HG02571 (cell line): ENCODE measurements at regions not wholly inside any gene's neighbourhood (a gene's known extent, or its start where the extent isn't known, plus 50 kb on each side); places are given as distances from the start of the nearest gene placed in this dataset.

Source experiments
- ATAC-seq: cut with Tn5 transposase; IDR thresholded peaks from one replicate; pipeline ENCODE4 v1.9.1; 2021; ENCODE audit warnings: mild to moderate bottlenecking, moderate library complexity; ENCODE audit not compliant: unreplicated experiment

GRCh38 chr21:38938343-38938742 lies 132.6 kb downstream of the ETS2 start:
- no peak for ATAC-seq

GRCh38 chr21:38937844-38938243 lies 132.1 kb downstream of the ETS2 start:
- no peak for ATAC-seq

GRCh38 chr21:38937286-38937790 lies 131.6 kb downstream of the ETS2 start:
- no peak for ATAC-seq

- ATAC-seq, result no peak
These were observed 130.5 kb downstream of the ETS2 start for GRCh38 chr21:38936240-38936639.

- ATAC-seq, result no peak
These were observed 128.0 kb downstream of the ETS2 start for GRCh38 chr21:38933731-38934130.

GRCh38 chr21:38931291-38931690 lies 125.6 kb downstream of the ETS2 start:
- ATAC-seq, result no peak

- ATAC-seq, result no peak
These were observed 125.1 kb downstream of the ETS2 start for GRCh38 chr21:38930853-38931252.

GRCh38 chr21:38930066-38930465 lies 124.3 kb downstream of the ETS2 start:
- no peak for ATAC-seq

GRCh38 chr21:38929652-38930051 lies 123.9 kb downstream of the ETS2 start:
- no peak for ATAC-seq

- ATAC-seq, result no peak
These were observed 123.4 kb downstream of the ETS2 start for GRCh38 chr21:38929142-38929541.

- ATAC-seq, result no peak
These were observed 122.0 kb downstream of the ETS2 start for GRCh38 chr21:38927776-38928175.

- no peak for ATAC-seq
These were observed 120.2 kb downstream of the ETS2 start for GRCh38 chr21:38925923-38926322.

GRCh38 chr21:38925478-38925877 lies 119.7 kb downstream of the ETS2 start:
- ATAC-seq, result no peak

- ATAC-seq, result no peak
These were observed 119.2 kb downstream of the ETS2 start for GRCh38 chr21:38924954-38925353.

GRCh38 chr21:38923429-38923828 lies 117.7 kb downstream of the ETS2 start:
- ATAC-seq, result no peak

- ATAC-seq, result no peak
These were observed 116.9 kb downstream of the ETS2 start for GRCh38 chr21:38922474-38923235.

GRCh38 chr21:38921511-38922251 lies 116.0 kb downstream of the ETS2 start:
- no peak for ATAC-seq

- ATAC-seq, result no peak
These were observed 115.1 kb downstream of the ETS2 start for GRCh38 chr21:38920631-38921398.

- ATAC-seq, result no peak
These were observed 113.0 kb downstream of the ETS2 start for GRCh38 chr21:38918607-38919346.

- ATAC-seq, result no peak
These were observed 111.5 kb downstream of the ETS2 start for GRCh38 chr21:38917043-38917774.
